ENCODE measurements at regions not wholly inside any gene's neighbourhood (a gene's known extent, or its start where the extent isn't known, plus 50 kb on each side); places are given as distances from the start of the nearest gene placed in this dataset.
"Not testable (repeated sequence)": the region's sequence is repeated elsewhere in the genome, so short reads cannot be mapped to it uniquely, and the experiment has no call there.

DNA sequence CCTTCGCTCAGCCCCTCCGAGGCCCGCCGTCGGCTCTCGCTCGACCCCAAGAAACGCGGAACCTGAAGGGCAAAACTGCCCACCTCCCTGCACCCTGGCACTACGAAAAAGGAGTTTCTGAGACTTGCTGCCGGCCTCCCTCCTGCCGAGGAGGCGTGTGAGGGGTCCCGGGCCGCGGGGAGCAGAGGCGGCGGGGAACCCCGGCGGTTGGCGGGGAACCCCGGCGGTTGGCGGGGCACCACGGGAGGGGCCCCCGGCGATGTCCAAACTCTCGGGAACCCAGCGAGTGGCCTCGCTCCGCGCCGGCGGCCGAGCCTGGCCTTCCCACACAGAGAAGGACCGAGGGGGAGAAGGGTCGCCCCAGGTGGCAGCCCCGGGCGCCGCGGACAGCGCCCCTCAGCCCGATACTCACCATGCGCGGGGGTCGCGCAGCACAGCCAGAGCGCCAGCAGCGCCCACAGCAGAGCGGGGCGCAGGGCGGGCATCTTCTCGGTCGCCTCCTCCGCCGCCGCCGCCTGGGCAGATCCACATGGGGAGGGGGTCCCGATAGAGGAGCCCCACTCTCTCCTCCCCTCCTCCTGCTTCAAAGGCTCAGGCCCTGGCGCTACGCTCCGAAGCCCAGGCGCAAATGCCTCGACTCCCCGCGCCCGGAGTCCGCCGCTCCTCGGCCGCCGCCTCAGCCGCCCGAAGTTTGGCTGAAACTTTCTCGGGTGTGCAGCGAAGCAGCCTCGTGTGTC is 69.4 kb upstream of the NUDT4B start:
- H3K9me3 ChIP-seq; H3K27me3 ChIP-seq (ENCODE audit: low read depth); in situ Hi-C loops (cut with MboI; ENCODE audit: low sequenced_read_pairs); H3K36me3 ChIP-seq (replicated peaks); H3K4me1 ChIP-seq: not testable (repeated sequence)
- peak overlapping the region; percentile 66 for H3K4me3 ChIP-seq
- peak; percentile 1 to 61 for DNase-seq (ENCODE audit: low spot score in 2 of 2)

DNA sequence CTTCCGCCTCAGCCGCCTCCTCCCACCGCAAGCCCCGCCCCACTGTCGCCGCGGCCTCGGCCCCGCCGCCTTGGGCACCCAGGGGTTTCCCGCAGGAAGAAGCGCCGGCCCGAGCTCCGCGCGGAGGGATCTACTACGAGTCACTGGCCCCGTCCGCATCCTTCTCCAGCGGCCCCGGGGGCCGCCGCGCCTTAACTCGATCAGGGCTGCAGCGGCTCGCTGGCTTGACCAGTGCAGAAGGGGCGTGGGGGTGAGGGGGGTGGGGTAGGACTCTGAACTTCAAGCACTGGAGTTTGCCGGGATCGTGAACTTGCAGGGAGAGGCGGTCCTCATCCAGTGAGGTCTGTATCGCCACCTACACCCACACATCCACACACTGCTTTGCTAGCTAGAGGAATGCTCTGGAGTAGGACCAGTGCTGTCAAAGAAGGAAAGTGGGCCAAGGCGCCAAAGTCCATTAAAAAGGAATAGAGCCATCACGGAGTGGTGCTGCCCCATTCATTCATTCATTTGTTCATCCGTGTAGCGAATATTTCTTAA is 68.7 kb upstream of the NUDT4B start:
- DNase-seq (ENCODE audit: low spot score in 2 of 2); in situ Hi-C loops (cut with MboI; ENCODE audit: low sequenced_read_pairs); H3K4me1 ChIP-seq; H3K36me3 ChIP-seq (replicated peaks); H3K27me3 ChIP-seq (ENCODE audit: low read depth); H3K9me3 ChIP-seq: not testable (repeated sequence)
- H3K4me3 ChIP-seq = peak overlapping the region; percentile 66

DNA sequence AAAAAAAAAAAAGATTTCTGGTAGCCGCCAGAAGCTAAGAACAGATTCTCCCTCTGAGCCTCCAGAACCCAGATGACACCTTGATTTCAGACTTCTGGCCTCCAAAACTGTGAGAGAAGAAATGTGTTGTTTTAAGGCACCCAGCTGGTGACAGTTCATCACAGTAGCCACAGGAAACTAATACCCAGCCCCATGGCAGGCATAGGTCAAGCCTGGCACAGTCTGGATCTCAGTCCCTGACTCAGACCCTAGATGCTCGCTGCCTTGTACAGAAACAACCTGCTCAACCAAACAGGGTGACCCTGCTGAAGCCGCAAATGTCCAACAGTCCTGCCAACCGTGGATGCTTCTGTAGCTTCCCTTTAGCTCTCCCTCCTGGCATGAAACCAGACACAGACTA is 61.8 kb upstream of the NUDT4B start:
- H3K27me3 ChIP-seq (ENCODE audit: low read depth); H3K4me1 ChIP-seq; H3K4me3 ChIP-seq; H3K36me3 ChIP-seq (replicated peaks); in situ Hi-C loops (cut with MboI; ENCODE audit: low sequenced_read_pairs); DNase-seq (ENCODE audit: low spot score in 2 of 2); H3K9me3 ChIP-seq: not testable (repeated sequence)

DNA sequence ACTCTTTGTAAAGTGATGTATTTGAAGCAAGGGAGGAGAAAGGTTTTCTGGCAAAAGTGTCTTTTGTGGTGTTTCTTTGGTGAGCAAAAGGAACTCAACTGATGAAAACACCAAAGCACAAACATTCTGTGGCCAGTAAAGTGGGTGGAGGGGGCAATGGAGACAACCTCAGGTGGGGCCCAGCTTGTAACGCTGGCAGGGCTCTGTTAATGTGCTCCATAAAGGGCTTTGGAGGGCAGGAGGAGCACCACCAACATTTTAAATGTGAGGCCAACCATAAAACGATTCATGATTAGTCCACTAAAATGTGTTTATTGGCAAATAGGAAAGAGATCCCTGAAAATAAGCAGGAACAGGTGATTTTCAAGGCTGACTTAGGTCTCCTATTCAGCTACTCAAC is 61.2 kb upstream of the NUDT4B start:
- H3K27me3 ChIP-seq (ENCODE audit: low read depth); DNase-seq (ENCODE audit: low spot score in 2 of 2); in situ Hi-C loops (cut with MboI; ENCODE audit: low sequenced_read_pairs); H3K4me3 ChIP-seq; H3K4me1 ChIP-seq; H3K36me3 ChIP-seq (replicated peaks); H3K9me3 ChIP-seq: not testable (repeated sequence)

All from HAP-1 (cell line).